ENCODE measurements at regions not wholly inside any gene's neighbourhood (a gene's known extent, or its start where the extent isn't known, plus 50 kb on each side); places are given as distances from the start of the nearest gene placed in this dataset.

- DNase-seq: no peak
These were observed 660.4 kb downstream of the VRK1 start for GRCh38 chr14:97457575-97458085.

- DNase-seq: no peak
These were observed 661.1 kb downstream of the VRK1 start for GRCh38 chr14:97458255-97458654.

- DNase-seq: peak; percentile 94
These were observed 661.7 kb downstream of the VRK1 start for GRCh38 chr14:97458661-97459579.

- no peak for DNase-seq
These were observed 664.9 kb downstream of the VRK1 start for GRCh38 chr14:97462081-97462480.

- DNase-seq: no peak
These were observed 671.0 kb downstream of the VRK1 start for GRCh38 chr14:97468220-97468619.

GRCh38 chr14:97477353-97477752, 680.2 kb downstream of the VRK1 start:
- no peak for DNase-seq

- no peak for DNase-seq
These were observed 688.0 kb downstream of the VRK1 start for GRCh38 chr14:97485201-97485600.

- DNase-seq: no peak
These were observed 689.5 kb downstream of the VRK1 start for GRCh38 chr14:97486601-97487120.

GRCh38 chr14:97489750-97490149, 692.6 kb downstream of the VRK1 start:
- DNase-seq: peak; percentile 75

GRCh38 chr14:97490521-97491070, 693.4 kb downstream of the VRK1 start:
- DNase-seq: no peak

GRCh38 chr14:97491697-97492096, 694.5 kb downstream of the VRK1 start:
- peak; percentile 39 for DNase-seq

- DNase-seq: no peak
These were observed 702.8 kb downstream of the VRK1 start for GRCh38 chr14:97499790-97500481.

- no peak for DNase-seq
These were observed 709.4 kb downstream of the VRK1 start for GRCh38 chr14:97506626-97507025.

- DNase-seq: no peak
These were observed 716.7 kb downstream of the VRK1 start for GRCh38 chr14:97513891-97514290.

- no peak for DNase-seq
These were observed 720.5 kb downstream of the VRK1 start for GRCh38 chr14:97517566-97518234.

GRCh38 chr14:97523936-97524335, 726.8 kb downstream of the VRK1 start:
- no peak for DNase-seq

- no peak for DNase-seq
These were observed 727.6 kb downstream of the VRK1 start for GRCh38 chr14:97524589-97525319.

GRCh38 chr14:97527993-97528392, 730.8 kb downstream of the VRK1 start:
- DNase-seq: no peak

GRCh38 chr14:97532052-97532451, 734.9 kb downstream of the VRK1 start:
- DNase-seq: no peak

GRCh38 chr14:97536421-97536820, 739.2 kb downstream of the VRK1 start:
- DNase-seq: no peak

- DNase-seq: no peak
These were observed 741.7 kb downstream of the VRK1 start for GRCh38 chr14:97538749-97539410.

GRCh38 chr14:97539411-97539795, 742.2 kb downstream of the VRK1 start:
- no peak for DNase-seq
